ENCODE measurements at regions not wholly inside any gene's neighbourhood (a gene's known extent, or its start where the extent isn't known, plus 50 kb on each side); places are given as distances from the start of the nearest gene placed in this dataset.

- H3K9me3 ChIP-seq (ENCODE audit: control insufficient read depth, low read depth, low read length) = no peaks in the 10 kb centered on the region
- DNase-seq (ENCODE audit: low read depth, low spot score) (no peak), FAIRE-seq (no peak)
- H3K27ac ChIP-seq (ENCODE audit: control insufficient read depth, insufficient read depth, low read length) = no peak overlapping the region
- H3K36me3 ChIP-seq (ENCODE audit: control insufficient read depth in 2 of 2, extremely low read depth in 1 of 2, insufficient read depth in 2 of 2, low read length in 2 of 2) = no peaks in the 10 kb centered on the region
- no peak overlapping the region for H2AFZ ChIP-seq (ENCODE audit: control insufficient read depth, low read length)
- dilution Hi-C loops (cut with MboI; ENCODE audit: extremely low pct_ligation_motif_present, low sequenced_read_pairs) = no loop called here
- H3K4me3 ChIP-seq (ENCODE audit: control insufficient read depth in 2 of 3, extremely low read depth in 1 of 3, insufficient read depth in 2 of 3, low read depth in 1 of 3, low read length in 3 of 3) = no peak overlapping the region
- TF ChIP-seq, protein P1, sequence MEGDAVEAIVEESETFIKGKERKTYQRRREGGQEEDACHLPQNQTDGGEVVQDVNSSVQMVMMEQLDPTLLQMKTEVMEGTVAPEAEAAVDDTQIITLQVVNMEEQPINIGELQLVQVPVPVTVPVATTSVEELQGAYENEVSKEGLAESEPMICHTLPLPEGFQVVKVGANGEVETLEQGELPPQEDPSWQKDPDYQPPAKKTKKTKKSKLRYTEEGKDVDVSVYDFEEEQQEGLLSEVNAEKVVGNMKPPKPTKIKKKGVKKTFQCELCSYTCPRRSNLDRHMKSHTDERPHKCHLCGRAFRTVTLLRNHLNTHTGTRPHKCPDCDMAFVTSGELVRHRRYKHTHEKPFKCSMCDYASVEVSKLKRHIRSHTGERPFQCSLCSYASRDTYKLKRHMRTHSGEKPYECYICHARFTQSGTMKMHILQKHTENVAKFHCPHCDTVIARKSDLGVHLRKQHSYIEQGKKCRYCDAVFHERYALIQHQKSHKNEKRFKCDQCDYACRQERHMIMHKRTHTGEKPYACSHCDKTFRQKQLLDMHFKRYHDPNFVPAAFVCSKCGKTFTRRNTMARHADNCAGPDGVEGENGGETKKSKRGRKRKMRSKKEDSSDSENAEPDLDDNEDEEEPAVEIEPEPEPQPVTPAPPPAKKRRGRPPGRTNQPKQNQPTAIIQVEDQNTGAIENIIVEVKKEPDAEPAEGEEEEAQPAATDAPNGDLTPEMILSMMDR (optimal IDR thresholded peaks at IDR 0.05 in 1 of 3, IDR thresholded peaks at IDR 0.05 in 1 of 3, conservative IDR thresholded peaks at IDR 0.05 in 1 of 3; ENCODE audit: extremely low read depth in 1 of 3, insufficient read depth in 2 of 3, low read length in 3 of 3) = no peak
- TF ChIP-seq EZH2 (IDR thresholded peaks at IDR 0.05; ENCODE audit: low read length) = no peak
- H4K20me1 ChIP-seq (ENCODE audit: control insufficient read depth, extremely low read depth, insufficient read depth, low read length) = no peaks in the 10 kb centered on the region
- H3K9ac ChIP-seq (ENCODE audit: control insufficient read depth, extremely low read depth, insufficient read depth, low read length) = no peak overlapping the region
- H3K27me3 ChIP-seq (ENCODE audit: control insufficient read depth, extremely low read depth, insufficient read depth, low read length) = no peaks in the 10 kb centered on the region
- H3K79me2 ChIP-seq (ENCODE audit: control insufficient read depth, insufficient read depth, low read length) = no peaks in the 10 kb centered on the region
- no peak overlapping the region for H3K4me2 ChIP-seq (ENCODE audit: control insufficient read depth, extremely low read depth, insufficient read depth, low read depth, low read length)
- H3K4me1 ChIP-seq (ENCODE audit: control insufficient read depth, extremely low read depth, insufficient read depth, low read length) = no peaks in the 10 kb centered on the region
- no peaks in the 10 kb centered on the region for H3K9me1 ChIP-seq (ENCODE audit: control insufficient read depth, extremely low read depth, insufficient read depth, low read length)
Observed at GRCh38 chr15:95307115-95307514, 1023.4 kb upstream of the NR2F2 start.

GRCh38 chr15:95319242-95319641, 1011.3 kb upstream of the NR2F2 start:
- no peaks in the 10 kb centered on the region for H3K4me1 ChIP-seq (ENCODE audit: control insufficient read depth, extremely low read depth, insufficient read depth, low read length)
- dilution Hi-C loops (cut with MboI; ENCODE audit: extremely low pct_ligation_motif_present, low sequenced_read_pairs) = no loop called here
- no peaks in the 10 kb centered on the region for H3K9me1 ChIP-seq (ENCODE audit: control insufficient read depth, extremely low read depth, insufficient read depth, low read length)
- no peaks in the 10 kb centered on the region for H3K27me3 ChIP-seq (ENCODE audit: control insufficient read depth, extremely low read depth, insufficient read depth, low read length)
- no peak overlapping the region for H3K4me3 ChIP-seq (ENCODE audit: control insufficient read depth in 2 of 3, extremely low read depth in 1 of 3, insufficient read depth in 2 of 3, low read depth in 1 of 3, low read length in 3 of 3)
- no peaks in the 10 kb centered on the region for H4K20me1 ChIP-seq (ENCODE audit: control insufficient read depth, extremely low read depth, insufficient read depth, low read length)
- DNase-seq (ENCODE audit: low read depth, low spot score) = no peak
- H3K4me2 ChIP-seq (ENCODE audit: control insufficient read depth, extremely low read depth, insufficient read depth, low read depth, low read length) = no peak overlapping the region
- no peak for FAIRE-seq
- no peaks in the 10 kb centered on the region for H3K79me2 ChIP-seq (ENCODE audit: control insufficient read depth, insufficient read depth, low read length)
- H2AFZ ChIP-seq (ENCODE audit: control insufficient read depth, low read length) = no peak overlapping the region
- H3K9me3 ChIP-seq (ENCODE audit: control insufficient read depth, low read depth, low read length) = no peaks in the 10 kb centered on the region
- TF ChIP-seq, protein P1 (optimal IDR thresholded peaks at IDR 0.05 in 1 of 3, IDR thresholded peaks at IDR 0.05 in 1 of 3, conservative IDR thresholded peaks at IDR 0.05 in 1 of 3; ENCODE audit: extremely low read depth in 1 of 3, insufficient read depth in 2 of 3, low read length in 3 of 3) = no peak
- no peak for TF ChIP-seq EZH2 (IDR thresholded peaks at IDR 0.05; ENCODE audit: low read length)
- H3K27ac ChIP-seq (ENCODE audit: control insufficient read depth, insufficient read depth, low read length) = no peak overlapping the region
- no peaks in the 10 kb centered on the region for H3K36me3 ChIP-seq (ENCODE audit: control insufficient read depth in 2 of 2, extremely low read depth in 1 of 2, insufficient read depth in 2 of 2, low read length in 2 of 2)
- H3K9ac ChIP-seq (ENCODE audit: control insufficient read depth, extremely low read depth, insufficient read depth, low read length) = no peak overlapping the region

Data from keratinocyte (primary cell).